ENCODE measurements at regions not wholly inside any gene's neighbourhood (a gene's known extent, or its start where the extent isn't known, plus 50 kb on each side); places are given as distances from the start of the nearest gene placed in this dataset.

DNA sequence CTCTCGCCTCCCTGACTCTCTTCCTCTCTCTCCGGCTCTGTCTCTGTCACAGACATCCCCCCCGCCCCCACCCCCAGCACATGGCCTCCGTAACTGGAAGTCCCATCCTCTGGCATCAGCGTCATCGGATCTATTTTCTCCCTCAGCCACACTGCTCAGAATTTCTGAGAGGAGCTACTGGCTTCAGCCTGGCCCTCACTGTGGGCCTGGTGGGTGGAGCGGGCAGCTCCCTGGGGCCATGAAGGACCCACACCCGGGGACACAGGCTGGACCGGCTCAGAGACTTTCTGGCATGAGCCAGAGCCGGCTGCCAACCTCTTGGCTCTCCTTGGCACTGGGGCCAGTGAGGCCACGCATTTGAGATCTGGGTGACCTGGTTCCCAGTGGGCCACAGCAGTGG lies 61.2 kb upstream of the CASZ1 start:
- Histone ChIP-seq H3K27ac (no peak overlapping the region), H3K36me3 (no peaks in the 10 kb centered on the region), H3K27me3 (peaks cover 0 to 5% of the 10 kb centered on the region in 2 donors), H3K4me1 (peaks cover 0 to 17% (median 3%) of the 10 kb centered on the region in 4 donors), H3K4me3 (no peak overlapping the region), H3K9me3 (no peaks in the 10 kb centered on the region)
- intact Hi-C loops (cut with DNase I; ENCODE audit: low total_unique reads) = no loop called here
- no peak for DNase-seq
- TF ChIP-seq, protein P1, sequence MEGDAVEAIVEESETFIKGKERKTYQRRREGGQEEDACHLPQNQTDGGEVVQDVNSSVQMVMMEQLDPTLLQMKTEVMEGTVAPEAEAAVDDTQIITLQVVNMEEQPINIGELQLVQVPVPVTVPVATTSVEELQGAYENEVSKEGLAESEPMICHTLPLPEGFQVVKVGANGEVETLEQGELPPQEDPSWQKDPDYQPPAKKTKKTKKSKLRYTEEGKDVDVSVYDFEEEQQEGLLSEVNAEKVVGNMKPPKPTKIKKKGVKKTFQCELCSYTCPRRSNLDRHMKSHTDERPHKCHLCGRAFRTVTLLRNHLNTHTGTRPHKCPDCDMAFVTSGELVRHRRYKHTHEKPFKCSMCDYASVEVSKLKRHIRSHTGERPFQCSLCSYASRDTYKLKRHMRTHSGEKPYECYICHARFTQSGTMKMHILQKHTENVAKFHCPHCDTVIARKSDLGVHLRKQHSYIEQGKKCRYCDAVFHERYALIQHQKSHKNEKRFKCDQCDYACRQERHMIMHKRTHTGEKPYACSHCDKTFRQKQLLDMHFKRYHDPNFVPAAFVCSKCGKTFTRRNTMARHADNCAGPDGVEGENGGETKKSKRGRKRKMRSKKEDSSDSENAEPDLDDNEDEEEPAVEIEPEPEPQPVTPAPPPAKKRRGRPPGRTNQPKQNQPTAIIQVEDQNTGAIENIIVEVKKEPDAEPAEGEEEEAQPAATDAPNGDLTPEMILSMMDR (IDR thresholded peaks at IDR 0.05) = no peak

DNA sequence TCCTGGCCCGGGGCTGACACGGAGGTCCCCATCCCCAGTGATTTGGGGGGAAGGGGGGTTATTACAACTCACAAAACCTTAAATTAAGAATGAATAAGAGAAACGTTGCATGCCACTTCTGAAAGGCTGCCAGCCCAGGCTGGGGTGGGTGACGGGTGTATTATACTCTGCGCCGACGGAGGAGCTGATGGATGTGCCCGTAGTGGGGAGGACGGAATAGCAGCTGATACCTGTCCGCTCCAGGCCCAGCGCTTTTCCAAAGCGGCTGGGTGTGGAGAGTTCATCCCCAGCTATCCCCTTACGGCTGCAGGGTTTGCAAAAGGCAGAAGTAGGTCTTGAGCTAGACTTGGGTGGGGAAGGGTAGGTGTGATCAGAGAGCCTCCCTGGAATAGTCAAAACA lies 63.8 kb upstream of the CASZ1 start:
- DNase-seq = no peak
- Histone ChIP-seq H3K4me1 (peaks cover 0 to 32% (median 14%) of the 10 kb centered on the region in 4 donors), H3K9me3 (no peaks in the 10 kb centered on the region), H3K36me3 (no peaks in the 10 kb centered on the region), H3K4me3 (no peak overlapping the region), H3K27ac (no peak overlapping the region), H3K27me3 (peaks cover 0 to 5% of the 10 kb centered on the region in 2 donors)
- intact Hi-C loops (cut with DNase I; ENCODE audit: low total_unique reads) = no loop called here
- TF ChIP-seq, protein P1 (IDR thresholded peaks at IDR 0.05) = no peak

DNA sequence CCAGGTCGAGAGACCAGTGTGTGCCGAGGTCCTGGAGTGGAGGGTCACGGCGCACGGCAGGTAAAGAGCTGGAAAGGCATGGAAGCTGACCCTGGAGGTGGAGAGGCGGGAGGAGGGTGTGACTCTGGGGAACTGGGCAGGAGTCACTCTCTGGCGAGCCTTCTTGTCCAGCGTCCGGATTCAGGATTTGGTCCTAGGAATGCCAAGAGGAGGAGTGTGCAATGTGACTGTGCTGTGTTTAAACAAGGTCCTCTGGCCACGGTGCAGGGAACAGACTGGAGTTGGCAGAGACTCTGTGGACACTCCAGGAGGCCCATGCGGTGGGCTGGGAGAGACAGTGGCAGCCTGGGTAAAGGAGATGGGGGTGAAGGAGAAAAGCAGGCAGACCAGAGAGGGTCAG lies 64.2 kb upstream of the CASZ1 start:
- intact Hi-C loops (cut with DNase I; ENCODE audit: low total_unique reads) = no loop called here
- no peak overlapping the region for H3K27ac ChIP-seq
- peaks cover 0 to 32% (median 14%) of the 10 kb centered on the region in 4 donors for H3K4me1 ChIP-seq
- no peak for DNase-seq
- H3K27me3 ChIP-seq = peaks cover 0 to 5% of the 10 kb centered on the region in 2 donors
- TF ChIP-seq, protein P1 (IDR thresholded peaks at IDR 0.05) = no peak
- H3K36me3 ChIP-seq = no peaks in the 10 kb centered on the region
- no peaks in the 10 kb centered on the region for H3K9me3 ChIP-seq
- no peak overlapping the region for H3K4me3 ChIP-seq

DNA sequence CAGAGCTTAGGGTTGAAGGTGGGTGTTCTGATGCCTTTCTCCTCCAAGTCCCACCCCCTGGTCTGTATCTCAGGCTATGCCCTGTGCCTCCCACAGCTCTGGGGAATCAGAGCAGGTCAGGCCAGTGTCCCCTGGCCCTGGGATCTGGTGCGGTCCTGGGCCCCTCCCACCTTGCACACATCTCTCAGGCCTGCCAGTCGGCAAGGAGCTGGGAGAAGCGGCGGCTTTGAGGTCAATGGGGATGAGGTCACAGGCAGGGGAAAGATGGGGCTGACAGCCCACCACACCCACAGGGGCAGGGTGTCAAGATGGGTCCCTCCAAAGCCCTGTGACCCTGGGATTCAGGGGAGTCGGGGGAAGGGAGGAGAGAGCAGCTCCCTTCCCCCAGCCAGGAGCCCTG lies 65.4 kb upstream of the CASZ1 start:
- intact Hi-C loops (cut with DNase I; ENCODE audit: low total_unique reads) = no loop called here
- H3K4me1 ChIP-seq = peaks cover 0 to 41% (median 19%) of the 10 kb centered on the region in 4 donors
- no peak overlapping the region for H3K27ac ChIP-seq
- no peak overlapping the region for H3K4me3 ChIP-seq
- TF ChIP-seq, protein P1 (IDR thresholded peaks at IDR 0.05) = no peak
- H3K27me3 ChIP-seq = peaks cover 0 to 12% of the 10 kb centered on the region in 2 donors
- no peak for DNase-seq
- no peaks in the 10 kb centered on the region for H3K36me3 ChIP-seq
- H3K9me3 ChIP-seq = no peaks in the 10 kb centered on the region

DNA sequence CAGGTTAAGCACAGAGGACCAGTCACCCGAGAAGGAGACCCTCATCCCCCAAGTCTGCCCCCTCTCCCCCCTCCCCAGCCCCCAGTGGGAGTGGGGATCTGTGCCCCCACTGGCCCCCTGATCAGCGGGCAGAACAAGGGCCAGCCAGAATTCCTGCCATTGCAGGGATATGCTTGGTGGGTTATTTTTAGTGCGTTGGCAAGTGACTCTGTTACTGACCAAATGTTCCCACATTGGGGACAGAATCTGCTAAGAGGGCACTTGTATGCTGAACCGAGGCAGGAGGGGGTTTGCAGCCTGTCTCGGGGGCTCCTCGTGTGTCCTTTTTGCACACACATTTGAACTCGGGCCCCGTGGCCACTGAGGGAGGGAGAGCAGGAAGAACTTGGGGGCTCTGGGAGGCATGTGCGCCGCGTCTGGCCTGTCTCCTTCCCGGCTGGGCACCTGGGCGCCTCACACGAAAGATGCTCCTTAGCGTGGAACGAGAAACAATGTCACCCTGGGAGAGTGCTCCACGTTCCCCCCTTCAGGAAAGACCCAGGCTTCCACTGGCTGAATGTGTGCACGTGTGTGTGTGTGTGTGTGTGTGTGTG lies 66.4 kb upstream of the CASZ1 start:
- Histone ChIP-seq H3K4me1 (peaks cover 0 to 48% (median 28%) of the 10 kb centered on the region in 4 donors), H3K4me3 (no peak overlapping the region), H3K27ac (no peak overlapping the region)

More for the DNA sequence above, 66.4 kb upstream of the CASZ1 start:
- no peak for DNase-seq
- TF ChIP-seq, protein P1 (IDR thresholded peaks at IDR 0.05) = no peak
- H3K36me3 ChIP-seq = no peaks in the 10 kb centered on the region
- H3K9me3 ChIP-seq = no peaks in the 10 kb centered on the region
- H3K27me3 ChIP-seq = peaks cover 0 to 22% of the 10 kb centered on the region in 2 donors
- intact Hi-C loops (cut with DNase I; ENCODE audit: low total_unique reads) = no loop called here

All from tibial artery (tissue), 4 donors.